ENCODE measurements at regions not wholly inside any gene's neighbourhood (a gene's known extent, or its start where the extent isn't known, plus 50 kb on each side); places are given as distances from the start of the nearest gene placed in this dataset.
"Not testable (repeated sequence)": the region's sequence is repeated elsewhere in the genome, so short reads cannot be mapped to it uniquely, and the experiment has no call there.

DNA sequence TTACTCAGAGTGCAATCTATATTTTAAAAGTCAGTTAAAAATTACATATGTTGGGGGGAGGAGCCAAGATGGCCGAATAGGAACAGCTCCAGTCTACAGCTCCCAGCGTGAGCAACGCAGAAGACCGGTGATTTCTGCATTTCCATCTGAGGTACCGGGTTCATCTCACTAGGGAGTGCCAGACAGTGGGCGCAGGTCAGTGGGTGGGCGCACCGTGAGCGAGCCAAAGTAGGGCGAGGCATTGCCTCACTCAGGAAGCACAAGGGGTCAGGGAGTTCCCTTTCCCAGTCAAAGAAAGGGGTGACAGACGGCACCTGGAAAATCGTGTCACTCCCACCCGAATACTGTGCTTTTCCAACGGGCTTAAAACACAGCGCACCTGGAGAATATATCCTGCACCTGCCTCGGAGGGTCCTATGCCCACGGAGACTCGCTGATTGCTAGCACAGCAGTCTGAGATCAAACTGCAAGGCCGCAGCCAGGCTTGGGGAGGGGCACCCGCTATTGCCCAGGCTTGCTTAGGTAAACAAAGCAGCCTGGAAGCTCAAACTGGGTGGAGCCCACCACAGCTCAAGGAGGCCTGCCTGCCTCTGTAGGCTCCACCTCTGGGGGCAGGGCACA, 612.1 kb upstream of the SMIM31 start:
- not testable (repeated sequence) for TF ChIP-seq CTCF, POLR2A (IDR thresholded peaks at IDR 0.05)
